ENCODE measurements at regions not wholly inside any gene's neighbourhood (a gene's known extent, or its start where the extent isn't known, plus 50 kb on each side); places are given as distances from the start of the nearest gene placed in this dataset.
"Not testable (repeated sequence)": the region's sequence is repeated elsewhere in the genome, so short reads cannot be mapped to it uniquely, and the experiment has no call there.

- H3K27ac ChIP-seq (ENCODE audit: low read length in 2 of 2); H3K4me3 Mint-ChIP-seq; POLR2A ChIA-PET; H3K27me3 ChIP-seq (replicated peaks in 1 of 4; ENCODE audit: control extremely low read depth in 1 of 4, control insufficient read depth in 3 of 4, insufficient read depth in 4 of 4, low read length in 3 of 4); H3K4me1 Mint-ChIP-seq; H3K9ac ChIP-seq (ENCODE audit: low read length); H3K4me2 ChIP-seq (replicated peaks; ENCODE audit: low read depth, low read length, poor library complexity, severe bottlenecking); DNase-seq; CTCF ChIA-PET; intact Hi-C loops (cut with micrococcal nuclease); H3K27ac Mint-ChIP-seq; H4K20me1 ChIP-seq (ENCODE audit: control insufficient read depth, insufficient read depth, low read length, poor library complexity, severe bottlenecking); H3K36me3 ChIP-seq (replicated peaks in 1 of 2; ENCODE audit: control extremely low read depth in 1 of 2, control insufficient read depth in 1 of 2, extremely low read depth in 1 of 2, insufficient read depth in 2 of 2, low read length in 1 of 2); H3K4me1 ChIP-seq (ENCODE audit: control insufficient read depth in 2 of 2, insufficient read depth in 2 of 2, low read length in 2 of 2); ATAC-seq (ENCODE audit: low read depth); H3K9me3 ChIP-seq (ENCODE audit: control extremely low read depth in 1 of 3, control insufficient read depth in 2 of 3, insufficient read depth in 1 of 3, low read length in 2 of 3); H3K27me3 Mint-ChIP-seq; H2AFZ ChIP-seq (ENCODE audit: insufficient read depth, low read depth, low read length, poor library complexity, severe bottlenecking); H3K9me3 Mint-ChIP-seq (ENCODE audit: insufficient read depth); H3K4me3 ChIP-seq (ENCODE audit: control extremely low read depth in 1 of 5, extremely low read depth in 1 of 5, insufficient read depth in 1 of 5, low read depth in 2 of 5, low read length in 4 of 5): not testable (repeated sequence)
- WGBS (ENCODE audit: insufficient coverage): no CpG with 5 or more reads among the region's 1 CpG
- H3K79me2 ChIP-seq (ENCODE audit: control insufficient read depth, insufficient read depth, low read length): peaks cover 29% of the 10 kb centered on the region
These were observed 77.8 kb upstream of the PLEKHM1 start for GRCh38 chr17:45568275-45568674.

DNA sequence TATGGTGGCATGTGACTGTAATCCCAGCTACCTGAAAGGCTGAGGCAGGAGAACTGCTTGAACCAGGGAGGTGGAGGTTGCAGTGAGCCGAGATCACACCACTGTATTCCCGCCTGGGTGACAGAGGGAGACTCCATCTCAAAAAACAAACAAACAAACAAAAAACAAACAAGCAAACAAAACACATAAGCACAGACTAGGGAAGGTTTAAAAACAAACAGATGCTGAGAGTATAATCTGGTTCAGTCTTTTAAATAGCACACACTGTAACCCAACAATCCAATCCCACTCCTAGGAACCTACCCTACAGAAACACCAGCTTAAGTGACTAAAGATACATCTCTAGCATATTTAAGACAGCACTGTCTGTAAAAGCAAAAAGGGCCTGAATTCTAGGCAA lies 82.8 kb upstream of the PLEKHM1 start:
- H3K27me3 ChIP-seq (replicated peaks in 1 of 4; ENCODE audit: control extremely low read depth in 1 of 4, control insufficient read depth in 3 of 4, insufficient read depth in 4 of 4, low read length in 3 of 4); H3K27ac Mint-ChIP-seq; H3K27me3 Mint-ChIP-seq; DNase-seq; CTCF ChIA-PET; H3K27ac ChIP-seq (ENCODE audit: low read length in 2 of 2); H3K4me3 ChIP-seq (ENCODE audit: control extremely low read depth in 1 of 5, extremely low read depth in 1 of 5, insufficient read depth in 1 of 5, low read depth in 2 of 5, low read length in 4 of 5); ATAC-seq (ENCODE audit: low read depth); H3K4me1 ChIP-seq (ENCODE audit: control insufficient read depth in 2 of 2, insufficient read depth in 2 of 2, low read length in 2 of 2); H3K9ac ChIP-seq (ENCODE audit: low read length); H3K9me3 Mint-ChIP-seq (ENCODE audit: insufficient read depth); H2AFZ ChIP-seq (ENCODE audit: insufficient read depth, low read depth, low read length, poor library complexity, severe bottlenecking); intact Hi-C loops (cut with micrococcal nuclease); POLR2A ChIA-PET; H3K36me3 ChIP-seq (replicated peaks in 1 of 2; ENCODE audit: control extremely low read depth in 1 of 2, control insufficient read depth in 1 of 2, extremely low read depth in 1 of 2, insufficient read depth in 2 of 2, low read length in 1 of 2); H3K4me2 ChIP-seq (replicated peaks; ENCODE audit: low read depth, low read length, poor library complexity, severe bottlenecking); H3K4me3 Mint-ChIP-seq; H3K9me3 ChIP-seq (ENCODE audit: control extremely low read depth in 1 of 3, control insufficient read depth in 2 of 3, insufficient read depth in 1 of 3, low read length in 2 of 3): not testable (repeated sequence)
- Histone ChIP-seq H3K79me2 (ENCODE audit: control insufficient read depth, insufficient read depth, low read length) (peaks cover 51% of the 10 kb centered on the region), H4K20me1 (ENCODE audit: control insufficient read depth, insufficient read depth, low read length, poor library complexity, severe bottlenecking) (peaks cover 40% of the 10 kb centered on the region)
- no CpG with 5 or more reads among the region's 2 CpGs for WGBS (ENCODE audit: insufficient coverage)
- peaks cover 39% of the 10 kb centered on the region for H3K4me1 Mint-ChIP-seq
